Naive thymus-derived CD8-positive, alpha-beta T cell (primary cell): ENCODE measurements at regions not wholly inside any gene's neighbourhood (a gene's known extent, or its start where the extent isn't known, plus 50 kb on each side); places are given as distances from the start of the nearest gene placed in this dataset.

ENCODE experiments used
- ATAC-seq, 2 donors: fragments of 150-1000 bp; cut with Tn5 transposase in 1 of 2; sonication (Bioruptor Pico), chemical (Tn5 transposase) in 1 of 2; 1 replicate in 1 of 2; 2 replicates in 1 of 2; pipeline ENCODE4 v1.10.0; 2021; ENCODE audit warnings: mild to moderate bottlenecking in 2 of 2, moderate library complexity in 2 of 2
- POLR2A ChIA-PET: fragments of 350-600 bp; sonication (Branson Sonifier 250); formaldehyde crosslinking; loops from one replicate; lab custom pipeline; 2021; ENCODE audit warnings: antibody characterized with exemption; lab: Charles Lee
- DNase-seq, 10 donors: peaks; one replicate each; pipeline versions ENCODE4 v3.0.0 to v3.0.0-alpha.2; 2020 to 2022
- H3K27ac Mint-ChIP-seq, 10 donors: one replicate each; pipeline ENCODE4 v1.8.0; 2020 to 2022; ENCODE audit warnings: mild to moderate bottlenecking in 10 of 10, mixed read lengths in 10 of 10, moderate library complexity in 4 of 10, inconsistent platforms in 1 of 10
- H3K27me3 Mint-ChIP-seq, 5 donors: one replicate each; pipeline ENCODE4 v1.8.0; 2021 to 2022; ENCODE audit warnings: mixed read lengths in 5 of 5
- H3K36me3 Mint-ChIP-seq, 3 donors: one replicate each; pipeline ENCODE4 v1.8.0; 2020 to 2022; ENCODE audit warnings: mixed read lengths in 3 of 3, mild to moderate bottlenecking in 2 of 3, inconsistent platforms in 1 of 3
- H3K4me1 Mint-ChIP-seq, 4 donors: one replicate each; pipeline ENCODE4 v1.8.0; 2021 to 2022; ENCODE audit warnings: mixed read lengths in 4 of 4
- H3K4me3 Mint-ChIP-seq, 10 donors: one replicate each; pipeline ENCODE4 v1.8.0; 2020 to 2022; ENCODE audit warnings: mild to moderate bottlenecking in 10 of 10, mixed read lengths in 10 of 10, moderate library complexity in 6 of 10, inconsistent platforms in 1 of 10
- H3K9me3 Mint-ChIP-seq, 9 donors: one replicate each; pipeline ENCODE4 v1.8.0; 2020 to 2022; ENCODE audit warnings: mixed read lengths in 9 of 9, mild to moderate bottlenecking in 3 of 9, inconsistent platforms in 1 of 9, moderate library complexity in 1 of 9

GRCh38 chr17:36858119-36859002 lies 78.9 kb upstream of the LHX1 start:
- Mint-ChIP-seq H3K27me3 (peaks cover 4 to 33% (median 12%) of the 10 kb centered on the region in 5 donors), H3K4me3 (no peak overlapping the region), H3K4me1 (peaks cover 0 to 3% (median 0%) of the 10 kb centered on the region in 4 donors), H3K9me3 (no peaks in the 10 kb centered on the region), H3K36me3 (no peaks in the 10 kb centered on the region), H3K27ac (no peak overlapping the region)
- POLR2A ChIA-PET = no interaction called here
- DNase-seq (no peak), ATAC-seq (no peak)

- no peak for ATAC-seq
- no peaks in the 10 kb centered on the region for H3K9me3 Mint-ChIP-seq
- H3K36me3 Mint-ChIP-seq = no peaks in the 10 kb centered on the region
- H3K27ac Mint-ChIP-seq = peak overlapping the region in 1 of 10 donors; percentile 79
- H3K27me3 Mint-ChIP-seq = peaks cover 4 to 33% (median 14%) of the 10 kb centered on the region in 5 donors
- peaks cover 0 to 3% (median 0%) of the 10 kb centered on the region in 4 donors for H3K4me1 Mint-ChIP-seq
- POLR2A ChIA-PET = interaction anchor here (0.5 kb wide), 1 partner anchor 1444 kb away, joined by 3 read pairs; no protein-coding TSS in a partner anchor
- H3K4me3 Mint-ChIP-seq = no peak overlapping the region
- no peak for DNase-seq
These were observed 78.3 kb upstream of the LHX1 start for GRCh38 chr17:36859003-36859300.

GRCh38 chr17:36859706-36860105 lies 77.6 kb upstream of the LHX1 start:
- Mint-ChIP-seq H3K27ac (no peak overlapping the region), H3K27me3 (peaks cover 4 to 33% (median 14%) of the 10 kb centered on the region in 5 donors), H3K36me3 (no peaks in the 10 kb centered on the region), H3K4me3 (no peak overlapping the region), H3K4me1 (peaks cover 0 to 3% (median under 1%) of the 10 kb centered on the region in 4 donors), H3K9me3 (no peaks in the 10 kb centered on the region)
- DNase-seq (no peak), ATAC-seq (no peak)
- POLR2A ChIA-PET = no interaction called here

GRCh38 chr17:36861531-36861930 lies 75.7 kb upstream of the LHX1 start:
- no peak for DNase-seq
- H3K9me3 Mint-ChIP-seq = no peaks in the 10 kb centered on the region

GRCh38 chr17:36862116-36862920 lies 75.0 kb upstream of the LHX1 start:
- POLR2A ChIA-PET = no interaction called here
- Mint-ChIP-seq H3K27me3 (peaks cover 2 to 18% (median 15%) of the 10 kb centered on the region in 5 donors), H3K9me3 (no peaks in the 10 kb centered on the region), H3K4me3 (no peak overlapping the region), H3K4me1 (peaks cover 0 to 6% (median 2%) of the 10 kb centered on the region in 4 donors), H3K36me3 (no peaks in the 10 kb centered on the region), H3K27ac (no peak overlapping the region)
- DNase-seq = no peak
- no peak for ATAC-seq

More at GRCh38 chr17:36861531-36861930, 75.7 kb upstream of the LHX1 start:
- Mint-ChIP-seq H3K27me3 (peaks cover 4 to 25% (median 17%) of the 10 kb centered on the region in 5 donors), H3K36me3 (no peaks in the 10 kb centered on the region), H3K4me3 (no peak overlapping the region), H3K27ac (no peak overlapping the region), H3K4me1 (peaks cover 0 to 6% (median 2%) of the 10 kb centered on the region in 4 donors)
- POLR2A ChIA-PET = no interaction called here
- ATAC-seq = no peak

- POLR2A ChIA-PET = no interaction called here
- Mint-ChIP-seq H3K4me1 (peaks cover 0 to 6% (median 2%) of the 10 kb centered on the region in 4 donors), H3K27me3 (peaks cover 2 to 18% (median 12%) of the 10 kb centered on the region in 5 donors), H3K36me3 (no peaks in the 10 kb centered on the region), H3K27ac (no peak overlapping the region), H3K4me3 (no peak overlapping the region), H3K9me3 (no peaks in the 10 kb centered on the region)
- DNase-seq (no peak), ATAC-seq (no peak)
These were observed 74.1 kb upstream of the LHX1 start for GRCh38 chr17:36863131-36863530.

GRCh38 chr17:36863676-36864612 lies 73.3 kb upstream of the LHX1 start:
- no peak for ATAC-seq
- POLR2A ChIA-PET = interaction anchor here (0.7 kb wide), 1 partner anchor 74 kb away, joined by 3 read pairs; the partner anchor contains the start of gene LHX1
- Mint-ChIP-seq H3K4me1 (peaks cover 0 to 6% (median 2%) of the 10 kb centered on the region in 4 donors), H3K27ac (no peak overlapping the region), H3K27me3 (peaks cover 2 to 15% (median 9%) of the 10 kb centered on the region in 5 donors), H3K36me3 (no peaks in the 10 kb centered on the region), H3K9me3 (no peaks in the 10 kb centered on the region), H3K4me3 (no peak overlapping the region)
- DNase-seq = no peak

GRCh38 chr17:36864827-36865430 lies 72.3 kb upstream of the LHX1 start:
- no peaks in the 10 kb centered on the region for H3K36me3 Mint-ChIP-seq
- peaks cover 2 to 14% (median 9%) of the 10 kb centered on the region in 5 donors for H3K27me3 Mint-ChIP-seq
- POLR2A ChIA-PET = no interaction called here
- peaks cover 0 to 6% (median 2%) of the 10 kb centered on the region in 4 donors for H3K4me1 Mint-ChIP-seq
- ATAC-seq = no peak
- H3K4me3 Mint-ChIP-seq = no peak overlapping the region
- H3K27ac Mint-ChIP-seq = peak overlapping the region in 1 of 10 donors; percentile 76
- no peaks in the 10 kb centered on the region for H3K9me3 Mint-ChIP-seq
- no peak for DNase-seq

GRCh38 chr17:36867716-36868341 lies 69.4 kb upstream of the LHX1 start:
- Mint-ChIP-seq H3K27ac (no peak overlapping the region), H3K9me3 (peaks cover 0 to 4% (median 0%) of the 10 kb centered on the region in 9 donors), H3K4me3 (no peak overlapping the region), H3K36me3 (no peaks in the 10 kb centered on the region), H3K27me3 (peaks cover 1 to 11% (median 9%) of the 10 kb centered on the region in 5 donors), H3K4me1 (peaks cover 0 to 6% (median 1%) of the 10 kb centered on the region in 4 donors)
- POLR2A ChIA-PET = no interaction called here
- ATAC-seq = no peak
- peak in 1 of 10 donors; percentile 28 for DNase-seq

- ATAC-seq (no peak), DNase-seq (peak in 1 of 10 donors; percentile 15)
- Mint-ChIP-seq H3K4me3 (no peak overlapping the region), H3K27ac (no peak overlapping the region), H3K4me1 (peaks cover 0 to 6% (median 1%) of the 10 kb centered on the region in 4 donors), H3K27me3 (peaks cover 1 to 11% (median 8%) of the 10 kb centered on the region in 5 donors), H3K9me3 (peaks cover 0 to 11% (median 0%) of the 10 kb centered on the region in 9 donors), H3K36me3 (no peaks in the 10 kb centered on the region)
- POLR2A ChIA-PET = no interaction called here
These were observed 68.5 kb upstream of the LHX1 start for GRCh38 chr17:36868777-36869176.

- Mint-ChIP-seq H3K9me3 (peaks cover 0 to 11% (median 0%) of the 10 kb centered on the region in 9 donors), H3K27ac (no peak overlapping the region), H3K27me3 (peaks cover 1 to 11% (median 8%) of the 10 kb centered on the region in 5 donors), H3K4me3 (no peak overlapping the region), H3K36me3 (no peaks in the 10 kb centered on the region), H3K4me1 (peaks cover 0 to 6% (median 1%) of the 10 kb centered on the region in 4 donors)
- no peak for ATAC-seq
- DNase-seq = peak in 1 of 10 donors; percentile 15
- POLR2A ChIA-PET = no interaction called here
These were observed 67.8 kb upstream of the LHX1 start for GRCh38 chr17:36869441-36869840.
